ENCODE measurements at regions not wholly inside any gene's neighbourhood (a gene's known extent, or its start where the extent isn't known, plus 50 kb on each side); places are given as distances from the start of the nearest gene placed in this dataset.

- Histone ChIP-seq H3K9me3 (ENCODE audit: insufficient read depth in 2 of 2, low read depth in 1 of 2, low read length in 1 of 2) (no peaks in the 10 kb centered on the region), H2BK15ac (ENCODE audit: low read length) (no peak overlapping the region), H3K4me2 (ENCODE audit: insufficient read depth in 1 of 2, low read depth in 2 of 2, low read length in 2 of 2) (no peak overlapping the region), H3K27me3 (replicated peaks in 1 of 4; ENCODE audit: control insufficient read depth in 3 of 4, extremely low read depth in 1 of 4, insufficient read depth in 3 of 4, low read length in 3 of 4) (no peaks in the 10 kb centered on the region), H3K4me1 (replicated peaks in 1 of 4; ENCODE audit: control insufficient read depth in 3 of 4, insufficient read depth in 4 of 4, low read length in 3 of 4) (peaks cover 3 to 6% (median 5%) of the 10 kb centered on the region in 4 experiments; a peak in 4 of 7 replicates), H4K5ac (ENCODE audit: insufficient read length, low read depth, low read length) (no peak overlapping the region), H3K4ac (replicated peaks; ENCODE audit: insufficient read length, low read depth, low read length) (no peak overlapping the region), H4K20me1 (replicated peaks in 1 of 2; ENCODE audit: control insufficient read depth in 1 of 2, insufficient read depth in 2 of 2, low read length in 2 of 2) (no peaks in the 10 kb centered on the region), H3K79me2 (ENCODE audit: control insufficient read depth in 1 of 2, insufficient read depth in 2 of 2, low read length in 2 of 2) (no peaks in the 10 kb centered on the region), H2BK5ac (ENCODE audit: low read depth, low read length) (no peak overlapping the region), H3K9ac (replicated peaks in 1 of 4; ENCODE audit: extremely low read depth in 1 of 4, low read depth in 3 of 4, low read length in 3 of 4) (no peak overlapping the region), H2AK5ac (ENCODE audit: low read depth, low read length) (no peak overlapping the region), H3K23ac (ENCODE audit: insufficient read length) (no peak overlapping the region), H2BK12ac (ENCODE audit: low read depth, low read length) (no peak overlapping the region), H4K8ac (ENCODE audit: extremely low read depth, insufficient read depth, low read length) (no peak overlapping the region), H3K23me2 (ENCODE audit: low read depth, low read length) (no peaks in the 10 kb centered on the region; the same call in 1 of the 2 replicates), H3K36me3 (ENCODE audit: control insufficient read depth in 2 of 4, insufficient read depth in 4 of 4, low read length in 3 of 4) (no peaks in the 10 kb centered on the region), H3K27ac (ENCODE audit: low read depth, low read length) (no peak overlapping the region), H3K56ac (replicated peaks; ENCODE audit: insufficient read length, low read depth, low read length) (no peak overlapping the region), H3K79me1 (ENCODE audit: low read depth, low read length) (no peaks in the 10 kb centered on the region), H3K18ac (ENCODE audit: extremely low read depth, low read length) (no peak overlapping the region), H3K14ac (ENCODE audit: insufficient read length) (no peak overlapping the region), H3K4me3 (ENCODE audit: extremely low read depth in 1 of 4, insufficient read depth in 2 of 4, low read depth in 3 of 4, low read length in 4 of 4) (no peak overlapping the region), H2BK20ac (ENCODE audit: low read length) (no peak overlapping the region), H2AFZ (ENCODE audit: low read length) (no peak overlapping the region), H2BK120ac (replicated peaks; ENCODE audit: low read depth, low read length) (no peak overlapping the region), H4K91ac (replicated peaks; ENCODE audit: insufficient read length, low read length) (no peak overlapping the region)
- ChIA-PET CTCF (ENCODE audit: partially characterized antibody) (interaction anchor here (0.5 to 1.2 kb wide), 3 partner anchors 105 to 974 kb away, joined by 3 to 5 read pairs (median 4); no protein-coding TSS in a partner anchor), POLR2A (ENCODE audit: partially characterized antibody) (no interaction called here)
- WGBS, 2 experiments (ENCODE audit: extremely low coverage in 1 of 2, insufficient coverage in 1 of 2, insufficient read length in 1 of 2, insufficient replicate concordance in 2 of 2, low coverage in 1 of 2, low lambda C conversion rate in 2 of 2, missing lambda C conversion rate in 1 of 2): 90% methylated on average over 3 of the region's 3 CpGs; no CpG with 5 or more reads in 1 of the 2 experiments
- no peak for FAIRE-seq
- DNase-seq (ENCODE audit: low read depth in 1 of 2, low spot score in 2 of 2): no peak
- TF ChIP-seq E2F6 (IDR thresholded peaks at IDR 0.05): no peak
Measured at GRCh38 chr6:71124340-71124739, 164.3 kb upstream of the OGFRL1 start.
